GM18505 (cell line): ENCODE measurements at regions not wholly inside any gene's neighbourhood (a gene's known extent, or its start where the extent isn't known, plus 50 kb on each side); places are given as distances from the start of the nearest gene placed in this dataset.
A peak's percentile ranks its signal among the peaks of the same experiment; 100 is the strongest.

Experiments used
- ATAC-seq: cut with Tn5 transposase; IDR thresholded peaks from one replicate; pipeline ENCODE4 v1.9.1; 2021; ENCODE audit not compliant: unreplicated experiment
- POLR2A ChIP-seq: IDR thresholded peaks from 4 replicates; pipeline ENCODE4 v1.6.1; 2011; ENCODE audit warnings: borderline replicate concordance; ENCODE audit not compliant: insufficient read depth, insufficient read length; ENCODE audit errors: extremely low read depth

DNA sequence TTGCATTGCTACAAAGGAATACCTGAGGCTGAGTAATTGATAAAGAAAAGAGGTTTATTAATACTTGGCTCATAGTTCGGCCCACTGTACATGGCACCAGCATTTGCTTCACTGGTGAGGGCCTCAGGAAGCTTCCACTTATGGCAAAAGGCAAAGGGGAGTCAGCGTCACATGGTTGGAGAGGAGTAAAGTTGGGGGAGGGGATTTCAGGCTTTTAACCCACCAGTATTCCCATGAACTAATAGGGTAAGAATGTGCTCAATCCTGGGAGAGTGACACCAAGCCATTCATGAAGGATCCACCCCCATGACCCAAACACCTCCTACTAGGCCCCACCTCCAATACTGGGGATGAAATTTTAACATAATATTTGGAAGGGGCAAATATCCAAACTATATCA is 82.5 kb upstream of the MYCBP2 start:
- TF ChIP-seq POLR2A, result no peak
- no peak for ATAC-seq

DNA sequence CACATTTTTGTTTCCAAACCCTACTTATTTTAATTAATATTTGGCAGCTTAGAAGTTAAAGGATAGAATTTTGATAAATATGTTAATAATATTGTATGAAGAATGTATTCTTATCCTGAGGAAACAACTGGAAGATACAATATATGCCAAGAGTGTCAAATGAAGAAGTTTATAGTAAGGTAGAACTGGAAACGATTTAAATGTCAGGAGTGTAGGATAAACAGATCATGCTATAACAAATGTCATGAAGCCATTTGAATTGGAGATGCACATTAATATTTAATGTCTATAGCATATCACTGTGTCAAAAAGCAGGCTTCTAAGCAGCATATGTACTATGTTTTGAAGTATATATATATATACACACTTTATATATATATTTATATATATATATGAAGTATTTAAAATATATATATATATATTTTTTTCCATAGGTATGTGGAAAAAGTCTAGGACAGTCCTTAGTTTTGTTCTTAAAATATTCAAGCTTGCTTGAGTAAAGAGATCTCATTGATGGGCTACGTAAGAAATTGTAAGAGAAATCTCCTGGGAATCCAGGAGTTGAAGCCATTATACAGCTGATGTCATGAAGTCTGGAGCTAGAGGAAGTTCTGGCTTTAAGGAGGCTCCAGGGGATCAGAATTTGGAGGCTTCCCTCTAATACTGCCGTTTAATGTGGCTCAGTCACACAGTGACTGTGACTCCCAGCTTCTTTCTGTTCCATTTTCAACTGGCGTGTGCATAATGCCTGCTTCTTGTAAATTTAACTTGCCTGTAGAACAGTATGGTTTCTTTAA is 79.9 kb upstream of the MYCBP2 start:
- no peak for TF ChIP-seq POLR2A
- ATAC-seq, result no peak

DNA sequence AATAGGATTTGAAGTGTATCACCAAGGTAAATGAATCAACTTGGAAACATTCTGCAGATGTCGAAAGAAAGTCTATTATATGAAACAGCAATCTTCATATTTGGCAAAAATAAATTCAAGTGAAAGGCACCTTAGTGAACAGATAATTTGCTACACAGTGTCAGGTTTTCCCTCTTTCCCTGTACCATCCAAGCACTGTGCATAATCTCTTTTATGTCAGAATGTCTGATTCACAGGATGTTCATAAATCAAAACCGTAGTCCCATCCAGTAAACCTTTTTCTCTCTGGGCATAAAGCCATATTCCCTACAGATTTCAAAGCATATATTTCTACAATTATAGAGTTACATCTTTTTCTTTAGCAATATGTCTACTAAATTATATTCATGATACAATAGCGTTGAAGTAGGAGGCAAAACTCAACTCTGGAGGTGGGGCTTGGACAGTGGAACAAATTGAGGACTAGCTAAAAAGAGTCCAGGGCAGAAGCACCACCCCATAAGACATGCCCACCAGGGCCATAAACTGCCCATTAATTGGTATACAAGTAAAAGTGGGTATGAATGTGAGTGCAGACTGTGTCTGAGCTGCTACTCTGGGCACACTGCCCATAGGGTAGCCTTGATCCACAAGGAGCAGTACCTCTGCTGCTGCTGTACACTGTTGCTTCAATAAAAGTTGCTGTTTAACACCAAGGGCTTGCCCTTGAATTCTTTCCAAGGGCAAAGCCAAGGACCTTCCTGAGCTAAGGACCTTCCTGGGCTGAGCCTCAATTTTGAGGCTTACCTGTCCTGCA is 72.1 kb upstream of the MYCBP2 start:
- no peak for ATAC-seq

DNA sequence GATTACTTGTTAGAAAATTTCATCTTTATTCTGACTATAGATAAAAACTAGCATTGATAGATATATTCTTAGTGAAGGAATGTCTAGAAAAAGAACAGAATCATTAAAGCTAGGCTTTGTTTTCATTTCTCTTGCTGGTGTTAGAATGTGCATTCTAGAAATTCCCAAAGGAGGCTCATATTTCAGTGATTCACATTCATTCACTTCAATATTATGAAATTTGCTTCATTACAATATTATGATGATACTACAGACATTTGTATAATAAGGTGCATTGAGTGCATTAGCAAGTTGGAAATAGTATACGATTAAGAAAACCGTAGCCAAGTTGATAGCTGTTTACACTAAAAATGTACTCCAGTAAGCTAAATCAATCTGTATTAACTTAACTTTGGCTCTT is 70.7 kb upstream of the MYCBP2 start:
- no peak for TF ChIP-seq POLR2A
- ATAC-seq, result no peak

More for the DNA sequence above, 72.1 kb upstream of the MYCBP2 start:
- TF ChIP-seq POLR2A, result no peak

DNA sequence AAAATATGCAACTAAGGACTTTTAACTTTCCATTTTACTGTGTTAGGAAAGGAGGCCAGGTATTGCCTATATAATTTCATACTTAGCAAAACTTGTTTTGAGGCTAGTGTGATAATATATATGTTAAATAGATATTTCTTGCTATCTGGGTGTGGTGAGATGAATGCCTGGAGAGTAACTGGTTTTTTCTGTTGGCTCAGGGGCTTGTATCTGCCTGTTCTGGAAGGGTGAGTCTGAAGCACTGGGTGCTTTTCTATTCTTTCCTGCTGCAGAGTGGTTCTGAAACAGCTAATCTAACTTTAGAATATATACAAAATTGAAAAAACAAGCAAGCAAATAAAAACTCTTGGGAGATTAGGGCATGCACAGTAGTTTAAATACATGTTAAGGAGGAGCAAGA is 64.6 kb upstream of the MYCBP2 start:
- no peak for ATAC-seq
- TF ChIP-seq POLR2A, result no peak

DNA sequence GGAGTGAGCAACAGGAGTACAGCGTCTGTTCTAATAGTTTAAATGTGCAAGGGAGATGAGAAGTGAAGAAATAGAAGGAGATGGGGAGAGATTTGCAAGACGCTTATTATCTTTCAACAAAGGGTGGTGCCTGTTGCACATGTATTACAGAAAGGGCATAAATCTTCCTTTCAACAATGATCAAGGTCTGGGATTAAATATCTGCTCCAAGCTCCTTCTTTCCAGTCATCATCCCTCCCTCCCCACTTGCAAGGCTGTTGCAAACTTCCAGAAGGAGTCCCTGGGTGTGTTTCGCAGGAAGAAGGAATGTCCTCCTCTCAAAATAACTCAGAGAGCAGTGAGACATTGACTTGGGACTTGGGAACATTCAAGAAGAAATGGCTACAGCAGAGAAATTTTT is 63.5 kb upstream of the MYCBP2 start:
- TF ChIP-seq POLR2A, result no peak
- ATAC-seq, result no peak

DNA sequence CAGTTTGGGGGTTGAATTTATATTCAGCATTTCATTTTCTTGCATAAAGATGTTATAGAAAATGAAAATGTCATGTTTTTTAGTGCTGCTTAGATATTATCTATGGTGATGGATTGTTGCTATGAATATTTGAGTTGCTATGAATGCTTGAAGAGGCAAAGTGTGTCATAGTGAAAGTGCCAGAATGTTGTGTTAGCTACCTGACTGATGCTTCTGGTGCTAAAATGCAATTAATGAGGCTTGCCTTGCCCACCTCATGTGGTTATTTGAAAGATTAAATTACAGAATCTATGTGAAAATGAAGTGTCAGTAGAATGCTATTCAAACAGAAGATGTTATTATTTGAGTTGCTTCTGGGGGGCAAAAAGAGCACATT is 62.7 kb upstream of the MYCBP2 start:
- ATAC-seq, result peak; percentile 85
- TF ChIP-seq POLR2A, result no peak

DNA sequence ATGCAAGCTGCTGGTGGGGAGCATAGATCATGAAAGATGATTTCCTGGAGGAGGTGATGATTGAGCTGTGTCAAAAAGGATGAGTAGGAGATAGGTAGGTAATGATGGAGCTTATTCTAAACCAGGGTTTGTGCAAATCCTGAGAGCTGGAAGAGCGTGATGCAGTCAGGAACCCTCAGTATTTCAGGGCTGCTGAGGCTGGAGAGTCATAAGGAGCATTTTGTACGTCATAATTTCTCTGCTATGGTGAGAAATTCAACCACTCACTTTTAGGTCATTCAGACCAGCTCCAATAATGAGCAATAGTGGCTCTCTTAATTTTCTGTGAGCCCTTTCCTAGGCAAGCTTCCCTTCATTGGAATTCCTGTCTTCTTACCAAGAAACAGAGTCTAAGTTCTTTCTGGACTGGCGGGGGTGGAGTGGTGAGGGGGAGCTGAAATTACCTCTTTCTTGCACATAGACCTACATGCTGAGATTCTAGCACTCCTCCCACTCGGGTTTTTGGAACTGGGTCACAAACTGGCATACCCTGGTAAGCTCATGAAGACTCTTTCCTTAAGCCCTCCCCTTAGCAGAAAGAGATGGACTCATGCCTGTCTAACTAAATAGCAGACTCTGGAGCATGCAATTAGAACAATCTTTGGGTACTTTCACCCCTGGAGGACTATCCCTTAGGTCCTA is 62.2 kb upstream of the MYCBP2 start:
- TF ChIP-seq POLR2A, result no peak
- ATAC-seq, result peak; percentile 24

DNA sequence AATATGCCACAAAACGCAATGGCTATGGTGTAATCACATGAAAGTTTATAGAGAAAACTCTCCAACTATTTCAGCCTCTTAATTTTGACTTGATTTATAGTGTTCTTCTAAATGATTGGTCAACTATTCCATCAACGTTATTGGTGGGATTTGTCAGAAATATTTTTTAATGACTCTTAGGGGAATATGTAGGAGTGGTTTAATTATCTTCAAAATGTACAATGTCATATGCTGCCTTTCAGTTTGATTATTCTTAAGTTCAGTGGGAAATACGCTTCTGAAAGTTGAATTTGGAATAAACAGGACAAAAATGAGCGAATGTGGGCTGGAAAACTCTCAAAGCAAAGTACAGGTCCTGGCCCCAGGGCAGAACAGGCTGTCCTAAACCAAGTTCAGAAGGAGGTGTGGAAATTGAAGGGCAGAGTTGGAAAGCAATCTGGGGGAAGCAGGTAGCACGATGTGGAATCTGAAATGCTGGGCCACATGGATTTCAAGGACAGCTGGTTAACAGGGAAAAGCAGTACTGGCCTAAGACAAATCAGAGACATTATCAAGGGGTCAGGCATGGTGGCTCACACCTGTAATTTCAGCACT is 60.8 kb upstream of the MYCBP2 start:
- no peak for ATAC-seq
- TF ChIP-seq POLR2A, result no peak

DNA sequence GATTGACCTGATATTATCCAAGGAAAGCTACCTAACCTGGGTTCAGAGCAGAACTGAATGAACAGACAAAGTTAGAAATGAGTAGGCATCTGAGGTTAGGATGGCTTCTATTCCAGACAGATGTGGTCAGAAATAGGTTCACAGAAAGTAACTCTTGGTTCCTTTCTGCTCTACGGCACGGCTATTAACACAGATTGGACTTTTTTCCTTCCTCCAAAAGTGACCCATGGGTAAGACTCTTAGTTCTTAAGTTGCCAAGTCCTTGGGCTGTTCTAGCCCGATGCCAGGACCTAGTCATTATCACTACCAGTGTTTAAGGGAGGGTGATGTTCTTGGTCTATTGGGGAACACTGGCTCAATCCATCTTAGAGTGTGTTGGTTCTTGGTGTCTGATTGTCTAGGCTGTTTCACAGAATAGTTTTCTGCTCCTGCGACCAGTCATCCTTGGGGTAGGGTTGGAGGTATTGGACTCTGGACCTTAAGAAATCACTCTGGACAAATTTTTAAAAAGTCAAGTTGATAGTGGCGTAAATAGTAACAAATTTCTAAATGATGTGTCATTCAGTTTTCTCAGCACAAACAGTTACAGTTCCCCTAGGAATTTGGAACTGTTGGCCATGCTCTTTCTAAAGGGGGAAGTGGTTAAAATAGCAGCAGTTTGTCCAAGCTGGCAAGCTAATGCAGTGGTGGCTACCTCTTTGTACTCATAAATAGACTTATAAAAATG is 60.1 kb upstream of the MYCBP2 start:
- TF ChIP-seq POLR2A, result no peak

DNA sequence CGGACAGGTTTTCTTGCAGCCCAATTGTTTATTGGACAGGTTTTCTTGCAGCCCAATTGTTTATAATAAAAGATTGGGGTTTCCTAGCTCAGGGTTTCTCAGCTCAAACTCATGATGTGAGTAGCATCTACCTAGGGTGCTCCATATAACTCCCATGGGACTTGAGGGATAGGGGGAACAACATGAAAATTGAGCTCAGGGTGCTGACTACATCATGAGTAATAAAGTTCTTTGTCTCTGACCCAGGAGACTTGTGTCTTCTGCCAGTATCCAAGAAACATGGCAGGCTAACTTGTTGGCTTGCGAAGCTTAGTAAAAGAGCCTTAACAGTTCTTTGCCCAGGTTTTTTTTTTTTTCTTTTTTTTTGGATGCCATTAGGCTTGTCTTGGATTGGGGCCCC is 59.2 kb upstream of the MYCBP2 start:
- TF ChIP-seq POLR2A, result no peak
- no peak for ATAC-seq

More for the DNA sequence above, 60.1 kb upstream of the MYCBP2 start:
- no peak for ATAC-seq

DNA sequence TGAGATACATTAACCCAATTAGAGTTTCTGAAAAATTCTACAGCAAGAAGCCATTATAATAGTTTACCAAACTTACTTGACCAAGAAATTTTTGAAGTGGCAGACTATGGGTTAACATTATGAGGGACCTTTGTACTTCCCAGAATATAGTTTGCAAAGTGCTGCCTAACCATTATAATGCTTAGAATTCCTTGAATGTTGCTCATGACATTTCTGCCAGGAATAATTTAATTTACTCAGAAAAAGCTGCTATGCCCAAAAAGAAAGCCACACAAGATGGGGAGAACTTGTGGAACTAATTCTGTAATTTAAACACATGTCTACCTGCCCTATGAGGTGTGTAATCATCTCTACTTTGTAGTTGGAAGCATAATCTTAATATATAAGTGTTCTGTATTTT is 58.1 kb upstream of the MYCBP2 start:
- TF ChIP-seq POLR2A, result no peak
- no peak for ATAC-seq

DNA sequence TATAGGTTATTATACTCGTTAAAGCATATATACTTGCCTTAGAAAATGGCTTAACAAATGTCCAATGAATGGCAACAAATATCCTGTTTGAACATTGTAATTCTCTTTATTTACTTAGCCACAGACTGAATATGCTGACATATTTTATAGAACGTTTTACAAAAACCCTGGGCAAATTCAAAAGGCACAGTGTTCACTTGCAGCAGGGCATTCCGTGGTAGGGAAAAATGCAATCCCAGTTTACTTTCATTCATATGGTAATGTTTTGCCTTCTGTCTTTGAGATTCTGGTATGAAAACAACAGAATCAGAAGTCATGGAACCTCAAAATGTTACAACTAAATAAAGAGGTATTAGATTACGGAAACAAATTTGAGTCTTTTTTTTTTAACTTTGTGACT is 56.2 kb upstream of the MYCBP2 start:
- no peak for ATAC-seq
- no peak for TF ChIP-seq POLR2A
